ENCODE measurements at regions not wholly inside any gene's neighbourhood (a gene's known extent, or its start where the extent isn't known, plus 50 kb on each side); places are given as distances from the start of the nearest gene placed in this dataset.

- Histone ChIP-seq H3K27ac (ENCODE audit: low read length) (no peak overlapping the region), H3K4me1 (ENCODE audit: control insufficient read depth, insufficient read depth, low read length) (no peaks in the 10 kb centered on the region)
- CTCF ChIA-PET: no interaction called here
Observed at GRCh38 chr20:11467436-11467835, 450.3 kb upstream of the BTBD3 start.

GRCh38 chr20:11468880-11469279 lies 448.8 kb upstream of the BTBD3 start:
- no peaks in the 10 kb centered on the region for H3K4me1 ChIP-seq (ENCODE audit: control insufficient read depth, insufficient read depth, low read length)
- in situ Hi-C loops (cut with HindIII; ENCODE audit: low pct_unique_long_range_greater_than_20kb, low sequenced_read_pairs): no loop called here
- H3K36me3 ChIP-seq (ENCODE audit: control insufficient read depth, insufficient read depth, low read length): no peaks in the 10 kb centered on the region
- no peak overlapping the region for H3K4me3 ChIP-seq (ENCODE audit: low read depth in 2 of 2, low read length in 2 of 2)
- ATAC-seq: no peak
- H3K27me3 ChIP-seq (ENCODE audit: control insufficient read depth, insufficient read depth, low read length): no peaks in the 10 kb centered on the region
- H3K9me3 ChIP-seq (ENCODE audit: control insufficient read depth, insufficient read depth, low read depth, low read length): no peaks in the 10 kb centered on the region
- intact Hi-C loops (cut with micrococcal nuclease; ENCODE audit: unreplicated experiment): no loop called here
- no TSS peak for BruUV-seq (replicated peaks)
- CTCF ChIA-PET: no interaction called here
- no peak for DNase-seq (ENCODE audit: low read depth, low spot score)
- TF ChIP-seq SIN3A (IDR thresholded peaks at IDR 0.05; ENCODE audit: borderline replicate concordance, insufficient read depth, low read depth, low read length) (no peak), TCF7L2 (IDR thresholded peaks at IDR 0.05; ENCODE audit: low read depth, low read length) (no peak), REST (IDR thresholded peaks at IDR 0.05; ENCODE audit: insufficient read depth in 1 of 2, low read depth in 2 of 2, low read length in 1 of 2) (no peak), POLR2AphosphoS5 (IDR thresholded peaks at IDR 0.05; ENCODE audit: low read depth, low read length) (no peak), CTCF (IDR thresholded peaks at IDR 0.05) (no peak)
- POLR2A ChIA-PET: no interaction called here
- H3K27ac ChIP-seq (ENCODE audit: low read length): no peak overlapping the region

More at GRCh38 chr20:11467436-11467835, 450.3 kb upstream of the BTBD3 start:
- DNase-seq (ENCODE audit: low read depth, low spot score) (no peak), ATAC-seq (no peak)
- Histone ChIP-seq H3K36me3 (ENCODE audit: control insufficient read depth, insufficient read depth, low read length) (no peaks in the 10 kb centered on the region), H3K9me3 (ENCODE audit: control insufficient read depth, insufficient read depth, low read depth, low read length) (no peaks in the 10 kb centered on the region), H3K4me3 (ENCODE audit: low read depth in 2 of 2, low read length in 2 of 2) (no peak overlapping the region), H3K27me3 (ENCODE audit: control insufficient read depth, insufficient read depth, low read length) (no peaks in the 10 kb centered on the region)
- TF ChIP-seq SIN3A (IDR thresholded peaks at IDR 0.05; ENCODE audit: borderline replicate concordance, insufficient read depth, low read depth, low read length): no peak
- TF ChIP-seq POLR2AphosphoS5 (IDR thresholded peaks at IDR 0.05; ENCODE audit: low read depth, low read length): no peak
- no peak for TF ChIP-seq TCF7L2 (IDR thresholded peaks at IDR 0.05; ENCODE audit: low read depth, low read length)
- no peak for TF ChIP-seq REST (IDR thresholded peaks at IDR 0.05; ENCODE audit: insufficient read depth in 1 of 2, low read depth in 2 of 2, low read length in 1 of 2)
- no peak for TF ChIP-seq CTCF (IDR thresholded peaks at IDR 0.05)
- intact Hi-C loops (cut with micrococcal nuclease; ENCODE audit: unreplicated experiment) (no loop called here), in situ Hi-C loops (cut with HindIII; ENCODE audit: low pct_unique_long_range_greater_than_20kb, low sequenced_read_pairs) (no loop called here)
- POLR2A ChIA-PET: no interaction called here
- no TSS peak for BruUV-seq (replicated peaks)

Data from Panc1 (cell line).